ENCODE measurements at regions not wholly inside any gene's neighbourhood (a gene's known extent, or its start where the extent isn't known, plus 50 kb on each side); places are given as distances from the start of the nearest gene placed in this dataset.

DNA sequence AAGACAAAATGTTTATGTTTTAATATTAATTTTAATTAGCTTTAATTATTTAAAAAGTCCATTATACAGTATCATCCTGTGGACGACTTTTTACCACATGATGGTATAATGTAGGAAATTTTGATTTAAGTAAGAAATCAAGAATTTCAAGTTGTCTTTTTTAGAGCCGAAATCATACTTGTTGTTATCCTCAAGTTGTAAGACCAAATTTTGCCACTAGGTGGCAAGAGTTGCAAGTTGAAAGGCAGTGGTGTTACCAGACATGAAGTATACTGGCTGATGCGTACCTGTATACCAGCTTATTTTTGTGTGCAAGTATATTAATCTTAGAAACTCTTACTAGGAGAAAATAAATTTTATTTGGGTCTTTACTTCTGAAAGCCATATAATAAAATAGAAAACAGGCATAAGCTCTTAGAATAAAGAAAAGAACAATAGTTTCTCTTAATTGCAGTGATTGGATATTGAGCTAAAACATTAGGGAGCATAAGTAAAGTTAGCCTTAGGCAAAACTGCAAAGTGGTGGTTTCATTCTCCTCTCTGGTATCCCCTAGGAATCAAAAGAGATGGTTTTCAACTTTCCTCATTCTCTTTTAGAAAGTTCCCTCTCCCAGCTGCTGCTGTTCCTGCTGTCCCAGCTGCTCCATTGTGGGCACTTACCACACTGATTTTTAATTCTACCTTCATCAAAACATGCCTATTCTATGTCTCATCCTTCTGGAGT lies 118.0 kb upstream of the WDFY3 start:
- peak in 1 of 2 experiments; percentile 62 for DNase-seq
- ChIA-PET POLR2A (no interaction called here), CTCF (interaction anchor here (0.7 to 0.8 kb wide), 2 partner anchors 44 to 663 kb away, joined by 3 read pairs; no protein-coding TSS in a partner anchor)
- Mint-ChIP-seq H3K4me3 (ENCODE audit: unreplicated experiment) (no peak overlapping the region), H3K4me1 (ENCODE audit: low read depth, unreplicated experiment) (no peaks in the 10 kb centered on the region), H3K27me3 (ENCODE audit: insufficient read depth, unreplicated experiment) (peaks cover 4% of the 10 kb centered on the region), H3K27ac (ENCODE audit: unreplicated experiment) (no peak overlapping the region), H3K36me3 (ENCODE audit: insufficient read depth, unreplicated experiment) (no peaks in the 10 kb centered on the region), H3K9me3 (ENCODE audit: unreplicated experiment) (peaks cover 9% of the 10 kb centered on the region)
- TF ChIP-seq, protein P1, sequence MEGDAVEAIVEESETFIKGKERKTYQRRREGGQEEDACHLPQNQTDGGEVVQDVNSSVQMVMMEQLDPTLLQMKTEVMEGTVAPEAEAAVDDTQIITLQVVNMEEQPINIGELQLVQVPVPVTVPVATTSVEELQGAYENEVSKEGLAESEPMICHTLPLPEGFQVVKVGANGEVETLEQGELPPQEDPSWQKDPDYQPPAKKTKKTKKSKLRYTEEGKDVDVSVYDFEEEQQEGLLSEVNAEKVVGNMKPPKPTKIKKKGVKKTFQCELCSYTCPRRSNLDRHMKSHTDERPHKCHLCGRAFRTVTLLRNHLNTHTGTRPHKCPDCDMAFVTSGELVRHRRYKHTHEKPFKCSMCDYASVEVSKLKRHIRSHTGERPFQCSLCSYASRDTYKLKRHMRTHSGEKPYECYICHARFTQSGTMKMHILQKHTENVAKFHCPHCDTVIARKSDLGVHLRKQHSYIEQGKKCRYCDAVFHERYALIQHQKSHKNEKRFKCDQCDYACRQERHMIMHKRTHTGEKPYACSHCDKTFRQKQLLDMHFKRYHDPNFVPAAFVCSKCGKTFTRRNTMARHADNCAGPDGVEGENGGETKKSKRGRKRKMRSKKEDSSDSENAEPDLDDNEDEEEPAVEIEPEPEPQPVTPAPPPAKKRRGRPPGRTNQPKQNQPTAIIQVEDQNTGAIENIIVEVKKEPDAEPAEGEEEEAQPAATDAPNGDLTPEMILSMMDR (IDR thresholded peaks at IDR 0.05; ENCODE audit: insufficient read depth in 1 of 2, low read depth in 1 of 2, low read length in 1 of 2, severe bottlenecking in 1 of 2, unreplicated experiment in 1 of 2), result peak; percentile 53 to 68
- no peaks in the 10 kb centered on the region; the same call in 1 of the 2 replicates for H3K27me3 ChIP-seq (replicated peaks; ENCODE audit: control insufficient read depth, insufficient read depth, low read length)
- H3K36me3 ChIP-seq (ENCODE audit: control insufficient read depth, insufficient read depth, low read length), result no peaks in the 10 kb centered on the region
- BruUV-seq (replicated peaks), result no TSS peak
- H3K4me3 ChIP-seq (ENCODE audit: low read depth, low read length), result no peak overlapping the region
- H3K4me1 ChIP-seq, result no peaks in the 10 kb centered on the region
- no peaks in the 10 kb centered on the region for H3K9me3 ChIP-seq
- intact Hi-C loops (cut with micrococcal nuclease; ENCODE audit: unreplicated experiment), result loop anchor here (1.0 to 5.0 kb wide), 3 partner anchors 63 to 664 kb away; no protein-coding TSS in a partner anchor

DNA sequence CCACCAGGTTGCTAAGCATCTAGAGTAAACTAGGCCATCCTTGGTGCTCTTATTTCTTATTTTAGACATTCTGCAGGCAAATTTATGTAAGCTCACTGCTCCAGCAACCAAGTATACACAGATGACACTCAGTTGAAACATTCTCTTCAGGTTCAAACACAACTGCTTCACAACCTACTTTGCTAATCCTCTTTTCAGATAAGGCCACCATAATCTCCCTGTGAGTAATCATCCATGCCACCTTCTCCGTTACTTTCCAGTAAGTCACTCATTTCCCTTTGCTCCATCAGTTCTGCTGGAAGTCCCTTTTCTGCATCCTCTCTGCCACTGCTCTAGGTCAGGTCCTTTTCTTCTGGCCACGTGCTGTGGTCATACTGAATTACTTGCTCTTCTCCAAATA lies 120.2 kb upstream of the WDFY3 start:
- intact Hi-C loops (cut with micrococcal nuclease; ENCODE audit: unreplicated experiment), result no loop called here
- Mint-ChIP-seq H3K9me3 (ENCODE audit: unreplicated experiment) (peaks cover 9% of the 10 kb centered on the region), H3K4me3 (ENCODE audit: unreplicated experiment) (no peak overlapping the region), H3K27me3 (ENCODE audit: insufficient read depth, unreplicated experiment) (peaks cover 6% of the 10 kb centered on the region), H3K36me3 (ENCODE audit: insufficient read depth, unreplicated experiment) (no peaks in the 10 kb centered on the region), H3K4me1 (ENCODE audit: low read depth, unreplicated experiment) (no peaks in the 10 kb centered on the region), H3K27ac (ENCODE audit: unreplicated experiment) (no peak overlapping the region)
- ChIA-PET CTCF (no interaction called here), POLR2A (no interaction called here)
- TF ChIP-seq, protein P1 (IDR thresholded peaks at IDR 0.05; ENCODE audit: insufficient read depth in 1 of 2, low read depth in 1 of 2, low read length in 1 of 2, severe bottlenecking in 1 of 2, unreplicated experiment in 1 of 2), result no peak
- no peak for DNase-seq
- no peaks in the 10 kb centered on the region; the same call in 1 of the 2 replicates for H3K27me3 ChIP-seq (replicated peaks; ENCODE audit: control insufficient read depth, insufficient read depth, low read length)
- no peaks in the 10 kb centered on the region for H3K9me3 ChIP-seq
- no TSS peak for BruUV-seq (replicated peaks)
- H3K36me3 ChIP-seq (ENCODE audit: control insufficient read depth, insufficient read depth, low read length), result no peaks in the 10 kb centered on the region
- H3K4me1 ChIP-seq, result no peaks in the 10 kb centered on the region
- no peak overlapping the region for H3K4me3 ChIP-seq (ENCODE audit: low read depth, low read length)

DNA sequence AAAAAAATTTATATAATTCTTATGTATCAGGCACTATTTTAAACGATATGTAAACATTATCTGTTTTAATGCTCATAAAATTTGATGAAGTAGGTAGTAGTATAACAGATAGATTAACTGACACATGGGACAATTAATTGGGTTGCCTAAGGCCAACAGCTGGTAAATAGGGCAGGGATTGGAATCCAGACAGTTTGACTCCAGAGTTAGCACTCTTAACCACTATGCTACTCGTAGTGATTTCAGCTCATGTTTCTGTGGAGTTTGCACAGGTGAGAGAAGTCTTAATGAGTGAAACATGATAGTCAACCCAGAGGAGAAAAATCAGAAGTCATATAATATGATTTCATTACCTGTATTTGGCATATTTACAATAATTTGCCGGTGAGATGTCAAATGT lies 126.0 kb upstream of the WDFY3 start:
- no peak overlapping the region for H3K4me3 Mint-ChIP-seq (ENCODE audit: unreplicated experiment)
- peaks cover 9% of the 10 kb centered on the region for H3K9me3 Mint-ChIP-seq (ENCODE audit: unreplicated experiment)
- H3K4me1 ChIP-seq, result no peaks in the 10 kb centered on the region
- no peaks in the 10 kb centered on the region for H3K36me3 ChIP-seq (ENCODE audit: control insufficient read depth, insufficient read depth, low read length)
- CTCF ChIA-PET, result no interaction called here
- no peaks in the 10 kb centered on the region for H3K27me3 ChIP-seq (replicated peaks; ENCODE audit: control insufficient read depth, insufficient read depth, low read length)
- no peaks in the 10 kb centered on the region for H3K4me1 Mint-ChIP-seq (ENCODE audit: low read depth, unreplicated experiment)
- peaks cover 2% of the 10 kb centered on the region for H3K27me3 Mint-ChIP-seq (ENCODE audit: insufficient read depth, unreplicated experiment)
- H3K27ac Mint-ChIP-seq (ENCODE audit: unreplicated experiment), result no peak overlapping the region
- BruUV-seq (replicated peaks), result no TSS peak
- TF ChIP-seq, protein P1 (IDR thresholded peaks at IDR 0.05; ENCODE audit: insufficient read depth in 1 of 2, low read depth in 1 of 2, low read length in 1 of 2, severe bottlenecking in 1 of 2, unreplicated experiment in 1 of 2), result no peak
- H3K36me3 Mint-ChIP-seq (ENCODE audit: insufficient read depth, unreplicated experiment), result no peaks in the 10 kb centered on the region
- no peak overlapping the region for H3K4me3 ChIP-seq (ENCODE audit: low read depth, low read length)
- intact Hi-C loops (cut with micrococcal nuclease; ENCODE audit: unreplicated experiment), result no loop called here
- POLR2A ChIA-PET, result no interaction called here
- DNase-seq, result no peak
- H3K9me3 ChIP-seq, result no peaks in the 10 kb centered on the region

Measured in Caco-2 (cell line).